Inflammatory macrophage treated with lipopolysaccharide for 1 hour (primary cell): ENCODE measurements at regions not wholly inside any gene's neighbourhood (a gene's known extent, or its start where the extent isn't known, plus 50 kb on each side); places are given as distances from the start of the nearest gene placed in this dataset.

Experiments
- DNase-seq, 2 donors: peaks; one replicate each; pipeline ENCODE4 v3.0.0-alpha.2; 2020 to 2022

GRCh38 chr1:38454236-38454635 lies 405.3 kb downstream of the RRAGC start:
- no peak for DNase-seq

- no peak for DNase-seq
Measured at GRCh38 chr1:38452246-38452645, 405.7 kb upstream of the POU3F1 start.

- DNase-seq: no peak
Measured at GRCh38 chr1:38451541-38451993, 405.0 kb upstream of the POU3F1 start.

GRCh38 chr1:38448893-38449292 lies 402.3 kb upstream of the POU3F1 start:
- no peak for DNase-seq

GRCh38 chr1:38446936-38447335 lies 400.3 kb upstream of the POU3F1 start:
- DNase-seq: no peak

GRCh38 chr1:38444770-38445442 lies 398.3 kb upstream of the POU3F1 start:
- no peak for DNase-seq

GRCh38 chr1:38444311-38444710 lies 397.7 kb upstream of the POU3F1 start:
- DNase-seq: no peak

- no peak for DNase-seq
Measured at GRCh38 chr1:38440402-38440801, 393.8 kb upstream of the POU3F1 start.

- DNase-seq: no peak
Measured at GRCh38 chr1:38436749-38437148, 390.2 kb upstream of the POU3F1 start.

- no peak for DNase-seq
Measured at GRCh38 chr1:38436006-38436405, 389.4 kb upstream of the POU3F1 start.

GRCh38 chr1:38433084-38433722 lies 386.6 kb upstream of the POU3F1 start:
- no peak for DNase-seq

- no peak for DNase-seq
Measured at GRCh38 chr1:38431535-38432376, 385.2 kb upstream of the POU3F1 start.

GRCh38 chr1:38430949-38431348 lies 384.4 kb upstream of the POU3F1 start:
- DNase-seq: no peak

GRCh38 chr1:38424677-38425076 lies 378.1 kb upstream of the POU3F1 start:
- no peak for DNase-seq

- no peak for DNase-seq
Measured at GRCh38 chr1:38420666-38421065, 374.1 kb upstream of the POU3F1 start.

GRCh38 chr1:38418195-38419030 lies 371.8 kb upstream of the POU3F1 start:
- no peak for DNase-seq

- DNase-seq: no peak
Measured at GRCh38 chr1:38403667-38404066, 357.1 kb upstream of the POU3F1 start.

GRCh38 chr1:38402230-38402815 lies 355.7 kb upstream of the POU3F1 start:
- DNase-seq: no peak

- DNase-seq: no peak
Measured at GRCh38 chr1:38396606-38397005, 350.0 kb upstream of the POU3F1 start.

GRCh38 chr1:38394303-38394702 lies 347.7 kb upstream of the POU3F1 start:
- DNase-seq: no peak

- peak; percentile 16 to 30 for DNase-seq
Measured at GRCh38 chr1:38392861-38393260, 346.3 kb upstream of the POU3F1 start.

- no peak for DNase-seq
Measured at GRCh38 chr1:38381256-38381655, 334.7 kb upstream of the POU3F1 start.
